ENCODE measurements at regions not wholly inside any gene's neighbourhood (a gene's known extent, or its start where the extent isn't known, plus 50 kb on each side); places are given as distances from the start of the nearest gene placed in this dataset.

- TF ChIP-seq CTCF (conservative IDR thresholded peaks at IDR 0.05; ENCODE audit: low read depth, low read length) = no peak
- no peak for TF ChIP-seq RFX5 (IDR thresholded peaks at IDR 0.05; ENCODE audit: low read depth, low read length)
- no peak for TF ChIP-seq ELK1 (IDR thresholded peaks at IDR 0.05; ENCODE audit: borderline replicate concordance, low read depth, low read length)
- no peak for TF ChIP-seq BHLHE40 (IDR thresholded peaks at IDR 0.05; ENCODE audit: low read depth, low read length)
- no peak for TF ChIP-seq FOS (IDR thresholded peaks at IDR 0.05; ENCODE audit: low read depth, low read length)
- TF ChIP-seq SMC3 (IDR thresholded peaks at IDR 0.05; ENCODE audit: low read depth, low read length) = no peak
- no peak for TF ChIP-seq RAD21 (IDR thresholded peaks at IDR 0.05; ENCODE audit: low read length)
- TF ChIP-seq POLR2A (IDR thresholded peaks at IDR 0.05; ENCODE audit: low read depth, low read length) = no peak
Observed at GRCh38 chr4:188363196-188363595, 224.0 kb downstream of the TRIML1 start.

All from IMR-90 (cell line).